Panc1 (cell line): ENCODE measurements at regions not wholly inside any gene's neighbourhood (a gene's known extent, or its start where the extent isn't known, plus 50 kb on each side); places are given as distances from the start of the nearest gene placed in this dataset.

Experiments used
- POLR2AphosphoS5 ChIP-seq: IDR thresholded peaks from 2 replicates; pipeline ENCODE4 v1.6.1; 2012; ENCODE audit warnings: mild to moderate bottlenecking, low read depth, low read length, moderate library complexity
- TF ChIP-seq, protein P1 (sequence below): fragments of 450-650 bp; IDR thresholded peaks from 2 replicates; pipeline ENCODE4 v1.5.1; 2017; ENCODE audit warnings: mild to moderate bottlenecking

DNA sequence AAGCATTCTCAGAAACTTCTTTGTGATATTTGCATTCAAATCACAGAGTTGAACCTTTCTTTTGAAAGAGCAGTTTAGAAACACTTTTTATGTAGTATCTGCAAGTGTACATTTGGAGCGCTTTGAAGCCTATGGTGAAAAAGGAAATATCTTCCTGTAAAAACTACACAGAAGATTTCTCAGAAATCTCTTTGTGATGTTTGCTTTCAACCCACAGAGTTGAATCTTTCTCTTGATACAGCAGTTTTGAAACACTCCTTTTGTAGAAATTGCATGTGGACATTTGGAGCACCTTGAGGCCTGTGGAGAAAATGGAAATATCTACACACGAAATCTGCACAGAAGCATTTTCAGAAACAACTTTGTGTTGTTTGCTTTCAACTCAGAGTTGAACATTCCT, 612.3 kb upstream of the ZNF337 start:
- TF ChIP-seq POLR2AphosphoS5: no peak
- TF ChIP-seq, protein P1, sequence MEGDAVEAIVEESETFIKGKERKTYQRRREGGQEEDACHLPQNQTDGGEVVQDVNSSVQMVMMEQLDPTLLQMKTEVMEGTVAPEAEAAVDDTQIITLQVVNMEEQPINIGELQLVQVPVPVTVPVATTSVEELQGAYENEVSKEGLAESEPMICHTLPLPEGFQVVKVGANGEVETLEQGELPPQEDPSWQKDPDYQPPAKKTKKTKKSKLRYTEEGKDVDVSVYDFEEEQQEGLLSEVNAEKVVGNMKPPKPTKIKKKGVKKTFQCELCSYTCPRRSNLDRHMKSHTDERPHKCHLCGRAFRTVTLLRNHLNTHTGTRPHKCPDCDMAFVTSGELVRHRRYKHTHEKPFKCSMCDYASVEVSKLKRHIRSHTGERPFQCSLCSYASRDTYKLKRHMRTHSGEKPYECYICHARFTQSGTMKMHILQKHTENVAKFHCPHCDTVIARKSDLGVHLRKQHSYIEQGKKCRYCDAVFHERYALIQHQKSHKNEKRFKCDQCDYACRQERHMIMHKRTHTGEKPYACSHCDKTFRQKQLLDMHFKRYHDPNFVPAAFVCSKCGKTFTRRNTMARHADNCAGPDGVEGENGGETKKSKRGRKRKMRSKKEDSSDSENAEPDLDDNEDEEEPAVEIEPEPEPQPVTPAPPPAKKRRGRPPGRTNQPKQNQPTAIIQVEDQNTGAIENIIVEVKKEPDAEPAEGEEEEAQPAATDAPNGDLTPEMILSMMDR: no peak
